ENCODE measurements at regions not wholly inside any gene's neighbourhood (a gene's known extent, or its start where the extent isn't known, plus 50 kb on each side); places are given as distances from the start of the nearest gene placed in this dataset.

DNA sequence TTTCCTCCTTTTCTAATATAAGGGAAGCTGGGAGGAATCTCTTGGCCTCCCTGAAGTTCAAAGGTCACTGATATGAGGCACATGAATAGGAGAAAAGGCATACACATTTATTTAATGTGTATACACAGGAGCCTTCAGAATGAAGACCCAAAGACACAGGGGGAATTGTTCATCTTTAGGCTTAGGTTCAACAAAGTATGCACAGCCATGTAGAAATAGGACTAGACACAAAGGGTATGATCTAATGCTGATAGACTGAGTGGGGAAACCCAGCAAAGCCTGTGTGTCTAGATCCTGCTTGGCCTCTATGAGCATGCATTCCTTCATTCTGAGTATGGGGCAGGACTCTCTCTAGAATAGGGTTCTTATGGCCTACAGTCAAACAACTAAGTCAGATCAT is 177.1 kb upstream of the RFC3 start:
- no peak overlapping the region for H3K4me3 ChIP-seq (ENCODE audit: low read depth, low read length)
- no peak for TF ChIP-seq CTCF (IDR thresholded peaks at IDR 0.05; ENCODE audit: insufficient read depth, low read depth, low read length, missing control alignments)
- DNase-seq (ENCODE audit: low read depth): no peak

GRCh38 chr13:33642374-33643065 is 175.4 kb upstream of the RFC3 start:
- no peak for TF ChIP-seq CTCF (IDR thresholded peaks at IDR 0.05; ENCODE audit: insufficient read depth, low read depth, low read length, missing control alignments)
- no peak overlapping the region for H3K4me3 ChIP-seq (ENCODE audit: low read depth, low read length)
- DNase-seq (ENCODE audit: low read depth): no peak

DNA sequence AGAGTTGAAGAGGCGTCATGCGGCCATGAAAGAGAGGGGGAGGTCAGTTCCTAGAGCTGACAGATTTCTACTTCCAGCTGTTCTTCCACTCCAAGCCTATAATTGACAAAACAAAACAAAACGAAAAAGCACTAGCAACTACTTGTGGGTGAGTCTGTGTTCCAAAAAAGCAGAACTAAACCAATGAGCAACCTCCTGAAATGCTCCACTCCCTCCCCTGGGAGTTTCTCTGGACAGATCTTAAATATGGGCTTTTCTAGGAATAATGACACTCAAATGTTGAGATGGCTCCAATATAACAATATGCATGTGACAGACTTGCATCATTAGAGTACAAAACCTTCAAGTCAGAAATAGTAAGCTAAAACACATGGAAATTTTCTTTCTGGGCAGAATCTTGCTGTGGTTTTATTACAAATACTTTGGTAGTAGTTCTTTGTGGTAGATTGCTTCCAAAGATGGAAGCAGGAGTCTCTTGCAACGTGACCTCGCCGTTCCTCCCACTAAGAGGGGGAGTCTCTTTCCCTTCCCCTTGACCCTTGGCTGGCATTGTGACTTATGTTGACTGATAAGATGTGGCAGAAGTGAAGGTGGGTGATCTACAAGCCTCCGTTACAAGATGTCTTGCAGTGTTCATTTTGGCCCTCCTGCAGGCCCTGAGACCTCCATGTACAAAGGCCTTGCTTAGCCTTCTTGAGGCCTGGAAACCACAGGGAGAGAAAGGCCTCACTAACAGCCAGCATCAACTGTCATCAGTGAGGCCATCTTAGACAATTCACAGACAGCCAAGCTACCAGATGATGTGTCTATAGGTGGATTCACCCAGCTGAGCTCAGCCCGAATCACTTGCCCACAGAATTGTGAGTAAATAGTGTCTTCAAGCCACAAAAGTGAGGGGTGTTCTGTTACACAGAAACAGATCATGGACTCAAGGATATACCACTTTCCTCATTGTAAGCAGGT is 173.1 kb upstream of the RFC3 start:
- TF ChIP-seq CTCF (IDR thresholded peaks at IDR 0.05; ENCODE audit: insufficient read depth, low read depth, low read length, missing control alignments): no peak
- no peak overlapping the region for H3K4me3 ChIP-seq (ENCODE audit: low read depth, low read length)
- DNase-seq (ENCODE audit: low read depth): no peak

GRCh38 chr13:33645591-33646554 is 172.1 kb upstream of the RFC3 start:
- H3K4me3 ChIP-seq (ENCODE audit: low read depth, low read length): no peak overlapping the region
- DNase-seq (ENCODE audit: low read depth): no peak
- TF ChIP-seq CTCF (IDR thresholded peaks at IDR 0.05; ENCODE audit: insufficient read depth, low read depth, low read length, missing control alignments): no peak

DNA sequence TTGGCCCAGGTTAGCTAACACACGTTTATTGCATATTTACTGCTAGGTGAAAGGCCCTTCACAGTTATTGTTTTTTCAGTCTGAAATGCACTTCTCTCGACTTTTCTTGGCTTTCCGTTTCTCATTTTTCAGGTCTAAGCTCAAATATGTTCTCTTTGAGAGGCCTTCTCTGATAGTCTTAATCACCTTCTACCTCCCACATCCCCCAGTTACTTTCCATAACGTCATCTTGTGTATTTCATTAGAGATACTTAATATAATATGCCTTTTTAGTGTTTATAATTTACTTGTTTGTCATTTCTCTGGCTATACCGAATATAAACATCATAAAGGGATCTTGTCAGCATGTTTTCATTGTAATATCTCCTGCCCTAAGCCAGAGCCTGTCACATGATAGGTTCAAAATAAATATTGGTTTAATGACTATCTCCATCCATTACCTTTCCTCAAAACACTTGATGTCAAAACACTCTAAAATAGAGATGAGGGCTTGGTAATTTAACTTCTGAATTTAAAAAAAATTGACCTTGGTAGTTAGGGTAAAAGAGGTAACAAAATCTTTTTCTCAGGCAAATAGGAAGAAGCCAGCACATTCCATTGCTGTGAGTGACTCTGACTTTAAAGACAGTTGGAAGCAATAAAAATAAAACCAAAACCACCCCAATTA is 168.6 kb upstream of the RFC3 start:
- no peak for TF ChIP-seq CTCF (IDR thresholded peaks at IDR 0.05; ENCODE audit: insufficient read depth, low read depth, low read length, missing control alignments)
- no peak for DNase-seq (ENCODE audit: low read depth)
- H3K4me3 ChIP-seq (ENCODE audit: low read depth, low read length): no peak overlapping the region

- no peak for TF ChIP-seq CTCF (IDR thresholded peaks at IDR 0.05; ENCODE audit: insufficient read depth, low read depth, low read length, missing control alignments)
- no peak overlapping the region for H3K4me3 ChIP-seq (ENCODE audit: low read depth, low read length)
- no peak for DNase-seq (ENCODE audit: low read depth)
These were observed 166.2 kb upstream of the RFC3 start for GRCh38 chr13:33651766-33652165.

Measured in GM12865 (cell line).